ENCODE measurements at regions not wholly inside any gene's neighbourhood (a gene's known extent, or its start where the extent isn't known, plus 50 kb on each side); places are given as distances from the start of the nearest gene placed in this dataset.

DNA sequence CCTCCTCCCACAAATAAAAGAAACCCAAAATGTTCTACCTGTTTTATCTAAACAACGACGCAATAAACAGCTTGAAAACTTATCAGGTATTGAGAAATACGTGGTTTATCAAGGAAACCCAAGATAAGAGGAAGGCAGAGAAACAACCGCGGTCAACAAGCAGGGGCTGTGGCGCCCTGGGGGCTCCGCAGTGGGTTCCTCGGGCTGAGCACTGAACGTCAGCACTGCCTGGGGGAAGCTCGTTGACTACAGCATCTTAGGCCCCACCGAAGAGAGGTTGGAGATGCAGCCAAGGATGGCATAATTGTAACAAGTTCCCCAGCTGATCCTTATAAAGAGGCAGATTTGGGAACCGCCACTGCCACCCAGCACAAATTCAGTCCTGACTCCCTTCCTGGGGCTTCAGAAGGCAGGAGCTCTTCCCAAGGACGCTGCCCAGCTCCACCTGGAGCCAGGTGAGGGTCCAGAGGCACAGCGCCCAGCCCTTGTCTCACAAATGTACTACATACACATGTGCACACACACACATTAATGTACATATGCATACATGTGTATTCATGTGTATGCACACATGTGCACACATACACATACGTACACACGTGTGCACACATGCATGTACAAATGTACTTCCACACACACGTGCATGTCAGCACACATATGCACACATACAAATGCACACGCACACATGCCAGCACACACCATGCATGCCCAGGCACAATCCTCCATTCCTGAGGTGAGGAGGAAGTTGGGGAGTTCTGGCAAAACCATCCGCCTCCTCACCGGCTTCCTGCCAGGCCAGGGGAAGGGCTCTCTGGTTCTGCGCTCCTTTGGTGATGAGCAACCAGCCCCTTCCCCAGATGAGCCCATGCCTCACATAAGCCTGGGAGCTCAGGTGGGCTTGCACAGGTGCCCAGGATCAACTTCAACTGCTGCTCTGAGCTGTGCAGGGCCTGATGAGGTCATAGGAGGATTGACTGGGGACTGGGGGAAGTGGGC lies 251.1 kb downstream of the NPHP4 start:
- Histone ChIP-seq H3K4me2 (no peak overlapping the region), H2AFZ (no peak overlapping the region), H3K4me1 (ENCODE audit: insufficient read depth) (no peaks in the 10 kb centered on the region), H3F3A (replicated peaks; ENCODE audit: low read depth) (no peaks in the 10 kb centered on the region), H3K27me3 (ENCODE audit: insufficient read depth) (no peaks in the 10 kb centered on the region), H3K79me2 (replicated peaks; ENCODE audit: insufficient read depth) (no peaks in the 10 kb centered on the region), H3K36me3 (ENCODE audit: insufficient read depth) (no peaks in the 10 kb centered on the region), H4K20me1 (replicated peaks; ENCODE audit: insufficient read depth) (no peaks in the 10 kb centered on the region), H3K4me3 (no peak overlapping the region), H3K9me2 (ENCODE audit: insufficient read depth) (no peaks in the 10 kb centered on the region), H3K27ac (ENCODE audit: low read depth) (no peak overlapping the region)
- TF ChIP-seq STAT1 (IDR thresholded peaks at IDR 0.05; ENCODE audit: unreplicated experiment) = no peak
- TF ChIP-seq ZNF114 (CRISPR knock-in tag; IDR thresholded peaks at IDR 0.05) = no peak
- TF ChIP-seq EZH2 (IDR thresholded peaks at IDR 0.05; ENCODE audit: low read depth, unreplicated experiment) = no peak
- TF ChIP-seq POLR2AphosphoS5 (IDR thresholded peaks at IDR 0.05; ENCODE audit: low read depth) = no peak
- TF ChIP-seq, protein P1, sequence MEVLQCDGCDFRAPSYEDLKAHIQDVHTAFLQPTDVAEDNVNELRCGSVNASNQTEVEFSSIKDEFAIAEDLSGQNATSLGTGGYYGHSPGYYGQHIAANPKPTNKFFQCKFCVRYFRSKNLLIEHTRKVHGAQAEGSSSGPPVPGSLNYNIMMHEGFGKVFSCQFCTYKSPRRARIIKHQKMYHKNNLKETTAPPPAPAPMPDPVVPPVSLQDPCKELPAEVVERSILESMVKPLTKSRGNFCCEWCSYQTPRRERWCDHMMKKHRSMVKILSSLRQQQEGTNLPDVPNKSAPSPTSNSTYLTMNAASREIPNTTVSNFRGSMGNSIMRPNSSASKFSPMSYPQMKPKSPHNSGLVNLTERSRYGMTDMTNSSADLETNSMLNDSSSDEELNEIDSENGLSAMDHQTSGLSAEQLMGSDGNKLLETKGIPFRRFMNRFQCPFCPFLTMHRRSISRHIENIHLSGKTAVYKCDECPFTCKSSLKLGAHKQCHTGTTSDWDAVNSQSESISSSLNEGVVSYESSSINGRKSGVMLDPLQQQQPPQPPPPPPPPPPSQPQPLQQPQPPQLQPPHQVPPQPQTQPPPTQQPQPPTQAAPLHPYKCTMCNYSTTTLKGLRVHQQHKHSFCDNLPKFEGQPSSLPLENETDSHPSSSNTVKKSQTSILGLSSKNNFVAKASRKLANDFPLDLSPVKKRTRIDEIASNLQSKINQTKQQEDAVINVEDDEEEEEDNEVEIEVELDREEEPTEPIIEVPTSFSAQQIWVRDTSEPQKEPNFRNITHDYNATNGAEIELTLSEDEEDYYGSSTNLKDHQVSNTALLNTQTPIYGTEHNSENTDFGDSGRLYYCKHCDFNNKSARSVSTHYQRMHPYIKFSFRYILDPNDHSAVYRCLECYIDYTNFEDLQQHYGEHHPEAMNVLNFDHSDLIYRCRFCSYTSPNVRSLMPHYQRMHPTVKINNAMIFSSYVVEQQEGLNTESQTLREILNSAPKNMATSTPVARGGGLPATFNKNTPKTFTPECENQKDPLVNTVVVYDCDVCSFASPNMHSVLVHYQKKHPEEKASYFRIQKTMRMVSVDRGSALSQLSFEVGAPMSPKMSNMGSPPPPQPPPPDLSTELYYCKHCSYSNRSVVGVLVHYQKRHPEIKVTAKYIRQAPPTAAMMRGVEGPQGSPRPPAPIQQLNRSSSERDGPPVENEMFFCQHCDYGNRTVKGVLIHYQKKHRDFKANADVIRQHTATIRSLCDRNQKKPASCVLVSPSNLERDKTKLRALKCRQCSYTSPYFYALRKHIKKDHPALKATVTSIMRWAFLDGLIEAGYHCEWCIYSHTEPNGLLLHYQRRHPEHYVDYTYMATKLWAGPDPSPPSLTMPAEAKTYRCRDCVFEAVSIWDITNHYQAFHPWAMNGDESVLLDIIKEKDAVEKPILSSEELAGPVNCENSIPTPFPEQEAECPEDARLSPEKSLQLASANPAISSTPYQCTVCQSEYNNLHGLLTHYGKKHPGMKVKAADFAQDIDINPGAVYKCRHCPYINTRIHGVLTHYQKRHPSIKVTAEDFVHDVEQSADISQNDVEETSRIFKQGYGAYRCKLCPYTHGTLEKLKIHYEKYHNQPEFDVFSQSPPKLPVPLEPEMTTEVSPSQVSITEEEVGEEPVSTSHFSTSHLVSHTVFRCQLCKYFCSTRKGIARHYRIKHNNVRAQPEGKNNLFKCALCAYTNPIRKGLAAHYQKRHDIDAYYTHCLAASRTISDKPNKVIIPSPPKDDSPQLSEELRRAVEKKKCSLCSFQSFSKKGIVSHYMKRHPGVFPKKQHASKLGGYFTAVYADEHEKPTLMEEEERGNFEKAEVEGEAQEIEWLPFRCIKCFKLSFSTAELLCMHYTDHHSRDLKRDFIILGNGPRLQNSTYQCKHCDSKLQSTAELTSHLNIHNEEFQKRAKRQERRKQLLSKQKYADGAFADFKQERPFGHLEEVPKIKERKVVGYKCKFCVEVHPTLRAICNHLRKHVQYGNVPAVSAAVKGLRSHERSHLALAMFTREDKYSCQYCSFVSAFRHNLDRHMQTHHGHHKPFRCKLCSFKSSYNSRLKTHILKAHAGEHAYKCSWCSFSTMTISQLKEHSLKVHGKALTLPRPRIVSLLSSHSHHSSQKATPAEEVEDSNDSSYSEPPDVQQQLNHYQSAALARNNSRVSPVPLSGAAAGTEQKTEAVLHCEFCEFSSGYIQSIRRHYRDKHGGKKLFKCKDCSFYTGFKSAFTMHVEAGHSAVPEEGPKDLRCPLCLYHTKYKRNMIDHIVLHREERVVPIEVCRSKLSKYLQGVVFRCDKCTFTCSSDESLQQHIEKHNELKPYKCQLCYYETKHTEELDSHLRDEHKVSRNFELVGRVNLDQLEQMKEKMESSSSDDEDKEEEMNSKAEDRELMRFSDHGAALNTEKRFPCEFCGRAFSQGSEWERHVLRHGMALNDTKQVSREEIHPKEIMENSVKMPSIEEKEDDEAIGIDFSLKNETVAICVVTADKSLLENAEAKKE (CRISPR knock-in tag; IDR thresholded peaks at IDR 0.05) = no peak
- TF ChIP-seq ZNF331 (CRISPR knock-in tag; IDR thresholded peaks at IDR 0.05; ENCODE audit: low read depth) = no peak
- TF ChIP-seq, protein P2, sequence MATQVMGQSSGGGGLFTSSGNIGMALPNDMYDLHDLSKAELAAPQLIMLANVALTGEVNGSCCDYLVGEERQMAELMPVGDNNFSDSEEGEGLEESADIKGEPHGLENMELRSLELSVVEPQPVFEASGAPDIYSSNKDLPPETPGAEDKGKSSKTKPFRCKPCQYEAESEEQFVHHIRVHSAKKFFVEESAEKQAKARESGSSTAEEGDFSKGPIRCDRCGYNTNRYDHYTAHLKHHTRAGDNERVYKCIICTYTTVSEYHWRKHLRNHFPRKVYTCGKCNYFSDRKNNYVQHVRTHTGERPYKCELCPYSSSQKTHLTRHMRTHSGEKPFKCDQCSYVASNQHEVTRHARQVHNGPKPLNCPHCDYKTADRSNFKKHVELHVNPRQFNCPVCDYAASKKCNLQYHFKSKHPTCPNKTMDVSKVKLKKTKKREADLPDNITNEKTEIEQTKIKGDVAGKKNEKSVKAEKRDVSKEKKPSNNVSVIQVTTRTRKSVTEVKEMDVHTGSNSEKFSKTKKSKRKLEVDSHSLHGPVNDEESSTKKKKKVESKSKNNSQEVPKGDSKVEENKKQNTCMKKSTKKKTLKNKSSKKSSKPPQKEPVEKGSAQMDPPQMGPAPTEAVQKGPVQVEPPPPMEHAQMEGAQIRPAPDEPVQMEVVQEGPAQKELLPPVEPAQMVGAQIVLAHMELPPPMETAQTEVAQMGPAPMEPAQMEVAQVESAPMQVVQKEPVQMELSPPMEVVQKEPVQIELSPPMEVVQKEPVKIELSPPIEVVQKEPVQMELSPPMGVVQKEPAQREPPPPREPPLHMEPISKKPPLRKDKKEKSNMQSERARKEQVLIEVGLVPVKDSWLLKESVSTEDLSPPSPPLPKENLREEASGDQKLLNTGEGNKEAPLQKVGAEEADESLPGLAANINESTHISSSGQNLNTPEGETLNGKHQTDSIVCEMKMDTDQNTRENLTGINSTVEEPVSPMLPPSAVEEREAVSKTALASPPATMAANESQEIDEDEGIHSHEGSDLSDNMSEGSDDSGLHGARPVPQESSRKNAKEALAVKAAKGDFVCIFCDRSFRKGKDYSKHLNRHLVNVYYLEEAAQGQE (IDR thresholded peaks at IDR 0.05; ENCODE audit: unreplicated experiment) = no peak
- TF ChIP-seq JUNB (IDR thresholded peaks at IDR 0.05; ENCODE audit: unreplicated experiment) = no peak
- no peak for TF ChIP-seq CREB1 (CRISPR knock-in tag; IDR thresholded peaks at IDR 0.05; ENCODE audit: low read depth)
- TF ChIP-seq EZH2phosphoT487 (IDR thresholded peaks at IDR 0.05; ENCODE audit: unreplicated experiment) = no peak
- TF ChIP-seq, protein P3, sequence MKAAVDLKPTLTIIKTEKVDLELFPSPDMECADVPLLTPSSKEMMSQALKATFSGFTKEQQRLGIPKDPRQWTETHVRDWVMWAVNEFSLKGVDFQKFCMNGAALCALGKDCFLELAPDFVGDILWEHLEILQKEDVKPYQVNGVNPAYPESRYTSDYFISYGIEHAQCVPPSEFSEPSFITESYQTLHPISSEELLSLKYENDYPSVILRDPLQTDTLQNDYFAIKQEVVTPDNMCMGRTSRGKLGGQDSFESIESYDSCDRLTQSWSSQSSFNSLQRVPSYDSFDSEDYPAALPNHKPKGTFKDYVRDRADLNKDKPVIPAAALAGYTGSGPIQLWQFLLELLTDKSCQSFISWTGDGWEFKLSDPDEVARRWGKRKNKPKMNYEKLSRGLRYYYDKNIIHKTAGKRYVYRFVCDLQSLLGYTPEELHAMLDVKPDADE (IDR thresholded peaks at IDR 0.05) = no peak
- no peak for TF ChIP-seq NANOG (IDR thresholded peaks at IDR 0.05; ENCODE audit: borderline replicate concordance)
- TF ChIP-seq, protein P4, sequence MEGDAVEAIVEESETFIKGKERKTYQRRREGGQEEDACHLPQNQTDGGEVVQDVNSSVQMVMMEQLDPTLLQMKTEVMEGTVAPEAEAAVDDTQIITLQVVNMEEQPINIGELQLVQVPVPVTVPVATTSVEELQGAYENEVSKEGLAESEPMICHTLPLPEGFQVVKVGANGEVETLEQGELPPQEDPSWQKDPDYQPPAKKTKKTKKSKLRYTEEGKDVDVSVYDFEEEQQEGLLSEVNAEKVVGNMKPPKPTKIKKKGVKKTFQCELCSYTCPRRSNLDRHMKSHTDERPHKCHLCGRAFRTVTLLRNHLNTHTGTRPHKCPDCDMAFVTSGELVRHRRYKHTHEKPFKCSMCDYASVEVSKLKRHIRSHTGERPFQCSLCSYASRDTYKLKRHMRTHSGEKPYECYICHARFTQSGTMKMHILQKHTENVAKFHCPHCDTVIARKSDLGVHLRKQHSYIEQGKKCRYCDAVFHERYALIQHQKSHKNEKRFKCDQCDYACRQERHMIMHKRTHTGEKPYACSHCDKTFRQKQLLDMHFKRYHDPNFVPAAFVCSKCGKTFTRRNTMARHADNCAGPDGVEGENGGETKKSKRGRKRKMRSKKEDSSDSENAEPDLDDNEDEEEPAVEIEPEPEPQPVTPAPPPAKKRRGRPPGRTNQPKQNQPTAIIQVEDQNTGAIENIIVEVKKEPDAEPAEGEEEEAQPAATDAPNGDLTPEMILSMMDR (conservative IDR thresholded peaks at IDR 0.05; ENCODE audit: low read depth in 2 of 2) = no peak
- H3K27ac Mint-ChIP-seq = no peak overlapping the region
- peaks cover 9% of the 10 kb centered on the region for H3K27me3 Mint-ChIP-seq (ENCODE audit: insufficient read depth, low read depth, poor library complexity)
- ATAC-seq = no peak
- peaks cover 5% of the 10 kb centered on the region; the same call in 2 of the 3 replicates for H3K4me1 Mint-ChIP-seq
- DNase-seq (ENCODE audit: low spot score) = no peak
- H3K36me3 Mint-ChIP-seq (ENCODE audit: low read depth) = peaks cover 5% of the 10 kb centered on the region; the same call in 2 of the 3 replicates
- H3K4me3 Mint-ChIP-seq = no peak overlapping the region
- peaks cover 9% of the 10 kb centered on the region for H3K9me3 Mint-ChIP-seq
